SU-DHL-6 (cell line): ENCODE measurements at regions not wholly inside any gene's neighbourhood (a gene's known extent, or its start where the extent isn't known, plus 50 kb on each side); places are given as distances from the start of the nearest gene placed in this dataset.

Experiments
- EZH2phosphoT487 ChIP-seq: fragments of 200-600 bp; sonication (generic), shearing (Covaris generic); conservative IDR thresholded peaks from 2 replicates; pipeline ENCODE4 v1.6.1; 2018; ENCODE audit warnings: mild to moderate bottlenecking, antibody characterized with exemption, low read length, moderate library complexity, mixed read lengths
- TF ChIP-seq, protein P1 (sequence below): fragments of 200-600 bp; sonication (generic); IDR thresholded peaks from one replicate; pipeline ENCODE4 v1.5.1; 2017; ENCODE audit warnings: antibody characterized with exemption, mild to moderate bottlenecking, low read length, moderate library complexity; ENCODE audit not compliant: insufficient read depth, poor library complexity, severe bottlenecking

- TF ChIP-seq, protein P1, sequence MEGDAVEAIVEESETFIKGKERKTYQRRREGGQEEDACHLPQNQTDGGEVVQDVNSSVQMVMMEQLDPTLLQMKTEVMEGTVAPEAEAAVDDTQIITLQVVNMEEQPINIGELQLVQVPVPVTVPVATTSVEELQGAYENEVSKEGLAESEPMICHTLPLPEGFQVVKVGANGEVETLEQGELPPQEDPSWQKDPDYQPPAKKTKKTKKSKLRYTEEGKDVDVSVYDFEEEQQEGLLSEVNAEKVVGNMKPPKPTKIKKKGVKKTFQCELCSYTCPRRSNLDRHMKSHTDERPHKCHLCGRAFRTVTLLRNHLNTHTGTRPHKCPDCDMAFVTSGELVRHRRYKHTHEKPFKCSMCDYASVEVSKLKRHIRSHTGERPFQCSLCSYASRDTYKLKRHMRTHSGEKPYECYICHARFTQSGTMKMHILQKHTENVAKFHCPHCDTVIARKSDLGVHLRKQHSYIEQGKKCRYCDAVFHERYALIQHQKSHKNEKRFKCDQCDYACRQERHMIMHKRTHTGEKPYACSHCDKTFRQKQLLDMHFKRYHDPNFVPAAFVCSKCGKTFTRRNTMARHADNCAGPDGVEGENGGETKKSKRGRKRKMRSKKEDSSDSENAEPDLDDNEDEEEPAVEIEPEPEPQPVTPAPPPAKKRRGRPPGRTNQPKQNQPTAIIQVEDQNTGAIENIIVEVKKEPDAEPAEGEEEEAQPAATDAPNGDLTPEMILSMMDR: no peak
- TF ChIP-seq EZH2phosphoT487: no peak
Measured at GRCh38 chr1:101509370-101509769, 272.6 kb downstream of the S1PR1 start.
